ENCODE measurements at regions not wholly inside any gene's neighbourhood (a gene's known extent, or its start where the extent isn't known, plus 50 kb on each side); places are given as distances from the start of the nearest gene placed in this dataset.
"Not testable (repeated sequence)": the region's sequence is repeated elsewhere in the genome, so short reads cannot be mapped to it uniquely, and the experiment has no call there.

DNA sequence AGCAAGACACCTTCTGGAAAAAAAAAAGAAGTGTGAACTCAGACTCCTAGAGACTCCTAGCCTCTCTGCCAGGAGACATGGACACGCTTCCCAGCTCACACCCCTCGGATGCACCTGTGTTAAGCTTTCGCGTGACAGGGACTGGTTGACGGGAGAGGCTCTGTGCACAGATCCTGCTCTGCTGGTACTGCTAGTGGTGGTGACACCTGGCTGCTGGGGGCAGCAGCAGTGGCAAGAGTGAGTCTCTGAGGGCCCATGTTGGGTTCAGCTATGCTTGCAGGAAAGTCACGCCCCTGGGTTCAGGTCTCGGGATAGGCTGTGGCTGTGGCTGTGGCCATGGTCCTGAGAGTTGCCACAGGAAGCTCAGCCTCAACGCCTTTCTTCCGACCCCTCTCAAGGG, 81.1 kb downstream of the XRCC2 start:
- Histone ChIP-seq H3K9ac (ENCODE audit: low read length) (no peak overlapping the region), H3K4me2 (ENCODE audit: low read length) (no peak overlapping the region), H3K27me3 (ENCODE audit: insufficient read depth, low read length) (no peaks in the 10 kb centered on the region), H3K4me3 (ENCODE audit: insufficient read depth, low read depth, low read length) (no peak overlapping the region), H3K36me3 (ENCODE audit: insufficient read depth, low read length) (no peaks in the 10 kb centered on the region), H4K20me1 (ENCODE audit: insufficient read depth, low read length) (no peaks in the 10 kb centered on the region), H3K79me2 (ENCODE audit: insufficient read depth, low read length) (no peaks in the 10 kb centered on the region), H2AFZ (ENCODE audit: low read depth, low read length) (no peak overlapping the region), H3K27ac (ENCODE audit: low read depth, low read length) (no peak overlapping the region), H3K4me1 (ENCODE audit: insufficient read depth, low read length) (no peaks in the 10 kb centered on the region), H3K9me3 (ENCODE audit: insufficient read depth, low read depth, low read length) (no peaks in the 10 kb centered on the region)
- peaks cover 2% of the 10 kb centered on the region for H3K27me3 Mint-ChIP-seq (ENCODE audit: low read depth, unreplicated experiment)
- no peaks in the 10 kb centered on the region for H3K36me3 Mint-ChIP-seq (ENCODE audit: low read depth, unreplicated experiment)
- no peaks in the 10 kb centered on the region for H3K9me3 Mint-ChIP-seq (ENCODE audit: unreplicated experiment)
- H3K4me1 Mint-ChIP-seq (ENCODE audit: low read depth, unreplicated experiment) = no peaks in the 10 kb centered on the region
- DNase-seq (ENCODE audit: low read depth) (no peak), FAIRE-seq (no peak)
- TF ChIP-seq, protein P1, sequence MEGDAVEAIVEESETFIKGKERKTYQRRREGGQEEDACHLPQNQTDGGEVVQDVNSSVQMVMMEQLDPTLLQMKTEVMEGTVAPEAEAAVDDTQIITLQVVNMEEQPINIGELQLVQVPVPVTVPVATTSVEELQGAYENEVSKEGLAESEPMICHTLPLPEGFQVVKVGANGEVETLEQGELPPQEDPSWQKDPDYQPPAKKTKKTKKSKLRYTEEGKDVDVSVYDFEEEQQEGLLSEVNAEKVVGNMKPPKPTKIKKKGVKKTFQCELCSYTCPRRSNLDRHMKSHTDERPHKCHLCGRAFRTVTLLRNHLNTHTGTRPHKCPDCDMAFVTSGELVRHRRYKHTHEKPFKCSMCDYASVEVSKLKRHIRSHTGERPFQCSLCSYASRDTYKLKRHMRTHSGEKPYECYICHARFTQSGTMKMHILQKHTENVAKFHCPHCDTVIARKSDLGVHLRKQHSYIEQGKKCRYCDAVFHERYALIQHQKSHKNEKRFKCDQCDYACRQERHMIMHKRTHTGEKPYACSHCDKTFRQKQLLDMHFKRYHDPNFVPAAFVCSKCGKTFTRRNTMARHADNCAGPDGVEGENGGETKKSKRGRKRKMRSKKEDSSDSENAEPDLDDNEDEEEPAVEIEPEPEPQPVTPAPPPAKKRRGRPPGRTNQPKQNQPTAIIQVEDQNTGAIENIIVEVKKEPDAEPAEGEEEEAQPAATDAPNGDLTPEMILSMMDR (IDR thresholded peaks at IDR 0.05; ENCODE audit: insufficient read depth, low read depth, low read length) = no peak
- TF ChIP-seq EZH2 (IDR thresholded peaks at IDR 0.05; ENCODE audit: insufficient read depth, low read length) = no peak
- H3K4me3 Mint-ChIP-seq (ENCODE audit: unreplicated experiment) = no peak overlapping the region
- H3K27ac Mint-ChIP-seq (ENCODE audit: unreplicated experiment) = no peak overlapping the region

DNA sequence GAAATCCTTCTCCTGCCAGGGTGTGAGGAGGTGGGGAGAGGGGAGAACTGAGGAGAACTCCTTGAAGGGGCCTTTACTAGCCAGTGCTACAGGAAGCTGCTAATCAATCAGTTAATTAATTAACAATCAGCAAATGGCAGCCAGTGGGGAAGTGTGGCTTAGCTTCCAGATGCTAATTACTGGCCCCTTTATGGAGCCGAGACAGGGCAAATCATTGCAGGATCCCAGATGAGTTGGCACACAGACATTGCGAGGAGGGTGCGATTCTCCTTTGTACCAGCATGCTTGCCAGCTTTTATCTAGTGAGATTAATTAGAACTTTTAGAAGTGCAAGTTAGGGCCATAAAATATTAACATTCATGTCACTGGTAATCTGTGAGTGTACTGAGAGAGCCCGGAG, 84.0 kb downstream of the XRCC2 start:
- DNase-seq (ENCODE audit: low read depth) = no peak
- peaks cover 13% of the 10 kb centered on the region for H3K4me1 Mint-ChIP-seq (ENCODE audit: low read depth, unreplicated experiment)
- H3K4me1 ChIP-seq (ENCODE audit: insufficient read depth, low read length) = no peaks in the 10 kb centered on the region

DNA sequence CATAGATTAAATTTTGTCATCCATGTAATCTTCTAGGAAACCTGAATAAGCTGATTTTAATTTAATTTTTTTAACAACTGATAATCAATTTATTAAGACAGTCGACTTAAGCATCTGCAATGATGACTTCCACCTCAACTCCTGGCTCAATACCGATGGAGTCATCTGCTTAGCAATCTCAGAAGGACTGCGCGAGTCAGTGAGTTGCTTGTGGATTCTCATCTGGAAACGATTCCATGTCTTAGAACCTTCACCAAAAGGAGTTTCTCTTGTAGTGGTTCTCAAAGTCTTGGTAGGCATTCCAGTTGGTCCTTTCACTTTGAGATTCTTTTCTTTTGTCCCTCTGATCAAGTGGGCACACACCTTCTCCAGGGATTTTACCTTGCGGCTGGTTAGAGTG, 85.5 kb downstream of the XRCC2 start:
- H3K36me3 ChIP-seq (ENCODE audit: insufficient read depth, low read length) = no peaks in the 10 kb centered on the region
- peaks cover 13% of the 10 kb centered on the region for H3K4me1 Mint-ChIP-seq (ENCODE audit: low read depth, unreplicated experiment)
- H3K36me3 Mint-ChIP-seq (ENCODE audit: low read depth, unreplicated experiment) = no peaks in the 10 kb centered on the region
- no peaks in the 10 kb centered on the region for H3K79me2 ChIP-seq (ENCODE audit: insufficient read depth, low read length)
- no peak overlapping the region for H3K4me3 ChIP-seq (ENCODE audit: insufficient read depth, low read depth, low read length)
- H3K9me3 Mint-ChIP-seq (ENCODE audit: unreplicated experiment) = peaks cover 5% of the 10 kb centered on the region
- H4K20me1 ChIP-seq (ENCODE audit: insufficient read depth, low read length) = no peaks in the 10 kb centered on the region
- no peak overlapping the region for H3K4me3 Mint-ChIP-seq (ENCODE audit: unreplicated experiment)
- H3K4me1 ChIP-seq (ENCODE audit: insufficient read depth, low read length) = no peaks in the 10 kb centered on the region
- H3K27ac Mint-ChIP-seq (ENCODE audit: unreplicated experiment) = no peak overlapping the region
- H3K9ac ChIP-seq (ENCODE audit: low read length) = no peak overlapping the region
- H3K27me3 ChIP-seq (ENCODE audit: insufficient read depth, low read length) = no peaks in the 10 kb centered on the region
- FAIRE-seq = no peak
- no peak overlapping the region for H3K4me2 ChIP-seq (ENCODE audit: low read length)
- no peaks in the 10 kb centered on the region for H3K9me3 ChIP-seq (ENCODE audit: insufficient read depth, low read depth, low read length)
- TF ChIP-seq EZH2 (IDR thresholded peaks at IDR 0.05; ENCODE audit: insufficient read depth, low read length) = no peak
- TF ChIP-seq, protein P1 (IDR thresholded peaks at IDR 0.05; ENCODE audit: insufficient read depth, low read depth, low read length) = no peak
- no peak overlapping the region for H2AFZ ChIP-seq (ENCODE audit: low read depth, low read length)
- DNase-seq (ENCODE audit: low read depth) = no peak
- H3K27me3 Mint-ChIP-seq (ENCODE audit: low read depth, unreplicated experiment) = peaks cover 2% of the 10 kb centered on the region
- no peak overlapping the region for H3K27ac ChIP-seq (ENCODE audit: low read depth, low read length)

More for the DNA sequence above, 84.0 kb downstream of the XRCC2 start:
- peaks cover 4% of the 10 kb centered on the region for H3K9me3 Mint-ChIP-seq (ENCODE audit: unreplicated experiment)
- H3K4me3 ChIP-seq (ENCODE audit: insufficient read depth, low read depth, low read length) = no peak overlapping the region
- H2AFZ ChIP-seq (ENCODE audit: low read depth, low read length) = no peak overlapping the region
- H3K27me3 Mint-ChIP-seq (ENCODE audit: low read depth, unreplicated experiment) = peaks cover 2% of the 10 kb centered on the region
- no peak overlapping the region for H3K4me2 ChIP-seq (ENCODE audit: low read length)
- H3K79me2 ChIP-seq (ENCODE audit: insufficient read depth, low read length) = no peaks in the 10 kb centered on the region
- H3K9me3 ChIP-seq (ENCODE audit: insufficient read depth, low read depth, low read length) = no peaks in the 10 kb centered on the region
- H4K20me1 ChIP-seq (ENCODE audit: insufficient read depth, low read length) = no peaks in the 10 kb centered on the region
- no peak for TF ChIP-seq EZH2 (IDR thresholded peaks at IDR 0.05; ENCODE audit: insufficient read depth, low read length)
- TF ChIP-seq, protein P1 (IDR thresholded peaks at IDR 0.05; ENCODE audit: insufficient read depth, low read depth, low read length) = no peak
- no peak overlapping the region for H3K4me3 Mint-ChIP-seq (ENCODE audit: unreplicated experiment)
- no peak overlapping the region for H3K27ac Mint-ChIP-seq (ENCODE audit: unreplicated experiment)
- no peak overlapping the region for H3K9ac ChIP-seq (ENCODE audit: low read length)
- no peaks in the 10 kb centered on the region for H3K36me3 Mint-ChIP-seq (ENCODE audit: low read depth, unreplicated experiment)
- H3K27me3 ChIP-seq (ENCODE audit: insufficient read depth, low read length) = no peaks in the 10 kb centered on the region
- H3K27ac ChIP-seq (ENCODE audit: low read depth, low read length) = no peak overlapping the region
- no peaks in the 10 kb centered on the region for H3K36me3 ChIP-seq (ENCODE audit: insufficient read depth, low read length)
- no peak for FAIRE-seq

DNA sequence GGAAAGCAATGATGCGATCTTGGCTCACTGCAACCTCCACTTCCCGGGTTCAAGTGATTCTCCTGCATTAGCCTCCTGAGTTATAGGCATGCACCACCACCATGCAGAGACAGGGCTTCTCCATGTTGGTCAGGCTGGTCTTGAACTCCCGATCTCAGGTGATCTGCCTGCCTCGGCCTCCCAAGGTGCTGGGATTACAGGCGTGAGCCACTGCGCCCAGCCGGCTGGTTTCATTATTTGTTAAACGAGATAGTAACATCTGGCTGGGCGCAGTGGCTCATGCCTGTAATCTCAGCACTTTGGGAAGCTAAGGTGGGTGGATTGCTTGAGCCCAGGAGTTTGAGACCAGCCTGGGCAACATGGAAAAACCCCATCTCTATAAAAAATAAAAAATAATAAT, 86.1 kb downstream of the XRCC2 start:
- not testable (repeated sequence) for H3K9ac ChIP-seq (ENCODE audit: low read length); H3K9me3 ChIP-seq (ENCODE audit: insufficient read depth, low read depth, low read length); H4K20me1 ChIP-seq (ENCODE audit: insufficient read depth, low read length); H3K36me3 ChIP-seq (ENCODE audit: insufficient read depth, low read length); H3K4me3 ChIP-seq (ENCODE audit: insufficient read depth, low read depth, low read length); H3K27me3 Mint-ChIP-seq (ENCODE audit: low read depth, unreplicated experiment); H2AFZ ChIP-seq (ENCODE audit: low read depth, low read length); H3K9me3 Mint-ChIP-seq (ENCODE audit: unreplicated experiment); H3K27ac Mint-ChIP-seq (ENCODE audit: unreplicated experiment); H3K27me3 ChIP-seq (ENCODE audit: insufficient read depth, low read length); H3K4me3 Mint-ChIP-seq (ENCODE audit: unreplicated experiment); H3K4me1 ChIP-seq (ENCODE audit: insufficient read depth, low read length); FAIRE-seq; H3K79me2 ChIP-seq (ENCODE audit: insufficient read depth, low read length); H3K4me2 ChIP-seq (ENCODE audit: low read length); H3K36me3 Mint-ChIP-seq (ENCODE audit: low read depth, unreplicated experiment); H3K27ac ChIP-seq (ENCODE audit: low read depth, low read length); DNase-seq (ENCODE audit: low read depth)
- peaks cover 13% of the 10 kb centered on the region for H3K4me1 Mint-ChIP-seq (ENCODE audit: low read depth, unreplicated experiment)
